ENCODE measurements at regions not wholly inside any gene's neighbourhood (a gene's known extent, or its start where the extent isn't known, plus 50 kb on each side); places are given as distances from the start of the nearest gene placed in this dataset.

DNA sequence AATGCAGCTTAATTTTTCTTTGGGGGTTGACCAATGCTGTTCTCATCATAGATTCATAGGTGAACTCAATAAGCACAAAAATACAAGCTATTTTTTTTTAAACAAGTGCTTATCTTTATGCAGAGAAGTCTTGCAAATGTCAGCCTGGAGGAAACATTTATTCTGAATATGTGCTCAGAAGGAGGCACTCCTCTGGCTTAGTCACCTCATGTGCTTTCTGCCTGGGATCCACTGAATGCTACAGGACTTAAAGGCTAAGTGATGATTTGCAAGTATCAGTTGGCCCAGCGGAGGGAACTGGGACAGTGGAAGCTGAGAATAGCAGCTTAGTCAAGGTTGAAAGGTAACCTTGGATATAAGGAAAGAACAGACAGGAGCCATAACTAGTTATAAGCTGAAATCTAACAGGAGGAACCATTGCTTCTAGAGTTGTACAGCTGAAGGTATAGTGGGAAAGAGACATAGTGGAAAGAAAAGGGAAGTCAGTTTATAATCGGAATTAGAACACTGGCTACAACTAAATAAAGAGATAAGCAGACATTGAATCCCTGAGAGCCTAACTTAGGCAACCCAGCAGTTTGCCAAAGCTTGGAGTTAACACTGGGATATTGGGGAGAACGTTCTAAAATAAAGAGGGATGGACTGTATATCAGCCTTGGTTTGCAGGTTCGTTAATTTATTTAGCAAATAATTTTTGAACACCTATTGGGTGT is 488.7 kb downstream of the SUCLG1 start (continued):
- TF ChIP-seq ZSCAN20 (CRISPR knock-in tag; IDR thresholded peaks at IDR 0.05) (no peak), JUN (IDR thresholded peaks at IDR 0.05) (no peak), CBX2 (IDR thresholded peaks at IDR 0.05; ENCODE audit: borderline replicate concordance, low read depth) (no peak)
- TF ChIP-seq, protein P1, sequence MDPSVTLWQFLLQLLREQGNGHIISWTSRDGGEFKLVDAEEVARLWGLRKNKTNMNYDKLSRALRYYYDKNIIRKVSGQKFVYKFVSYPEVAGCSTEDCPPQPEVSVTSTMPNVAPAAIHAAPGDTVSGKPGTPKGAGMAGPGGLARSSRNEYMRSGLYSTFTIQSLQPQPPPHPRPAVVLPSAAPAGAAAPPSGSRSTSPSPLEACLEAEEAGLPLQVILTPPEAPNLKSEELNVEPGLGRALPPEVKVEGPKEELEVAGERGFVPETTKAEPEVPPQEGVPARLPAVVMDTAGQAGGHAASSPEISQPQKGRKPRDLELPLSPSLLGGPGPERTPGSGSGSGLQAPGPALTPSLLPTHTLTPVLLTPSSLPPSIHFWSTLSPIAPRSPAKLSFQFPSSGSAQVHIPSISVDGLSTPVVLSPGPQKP (IDR thresholded peaks at IDR 0.05; ENCODE audit: low read depth, low read length), result no peak

DNA sequence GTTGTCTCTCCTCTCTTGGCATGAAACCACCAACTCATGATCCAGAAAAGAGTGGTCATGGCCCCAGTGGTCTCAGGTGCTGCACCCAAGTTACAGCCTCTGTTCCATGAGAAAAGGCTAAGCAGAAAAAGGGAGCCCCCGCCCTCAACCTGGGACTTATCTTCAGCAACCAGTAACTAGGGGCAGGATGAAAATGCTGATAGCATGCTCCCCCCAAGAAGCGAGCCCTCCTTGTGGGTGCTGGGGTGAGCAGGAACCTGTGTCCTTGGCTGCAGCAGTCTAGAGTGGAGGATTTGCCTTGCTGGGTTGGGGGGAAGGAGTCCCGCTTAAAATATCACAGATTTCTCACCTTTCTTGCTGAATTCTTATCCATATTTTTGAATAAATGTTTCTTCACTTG is 490.0 kb downstream of the SUCLG1 start:
- 5% methylated on average over 3 of the region's 3 CpGs for WGBS (ENCODE audit: missing lambda C conversion rate)

More for the DNA sequence above, 490.0 kb downstream of the SUCLG1 start:
- Histone ChIP-seq H3K9me3 (peaks cover 4% of the 10 kb centered on the region; the same call in 1 of the 3 replicates), H3K4me3 (no peak overlapping the region), H3K27ac (no peak overlapping the region), H3K4me1 (no peaks in the 10 kb centered on the region), H3K4me2 (no peak overlapping the region)
- TF ChIP-seq SREBF2 (IDR thresholded peaks at IDR 0.05) (no peak), MAFK (IDR thresholded peaks at IDR 0.05; ENCODE audit: partially characterized antibody) (no peak), ZNF302 (CRISPR knock-in tag; IDR thresholded peaks at IDR 0.05) (no peak), KDM5A (IDR thresholded peaks at IDR 0.05) (no peak), NR3C1 (IDR thresholded peaks at IDR 0.05) (no peak), CEBPB (IDR thresholded peaks at IDR 0.05) (no peak), NPAS2 (CRISPR knock-in tag; IDR thresholded peaks at IDR 0.05; ENCODE audit: borderline replicate concordance) (no peak), ZC3H11A (IDR thresholded peaks at IDR 0.05) (no peak), FOSL2 (IDR thresholded peaks at IDR 0.05) (no peak), FOSL2 (CRISPR knock-in tag; IDR thresholded peaks at IDR 0.05) (no peak), POLR2A (IDR thresholded peaks at IDR 0.05; ENCODE audit: low read length) (no peak), MYC (IDR thresholded peaks at IDR 0.05; ENCODE audit: borderline replicate concordance, low read length) (no peak)
- TF ChIP-seq, protein P2, sequence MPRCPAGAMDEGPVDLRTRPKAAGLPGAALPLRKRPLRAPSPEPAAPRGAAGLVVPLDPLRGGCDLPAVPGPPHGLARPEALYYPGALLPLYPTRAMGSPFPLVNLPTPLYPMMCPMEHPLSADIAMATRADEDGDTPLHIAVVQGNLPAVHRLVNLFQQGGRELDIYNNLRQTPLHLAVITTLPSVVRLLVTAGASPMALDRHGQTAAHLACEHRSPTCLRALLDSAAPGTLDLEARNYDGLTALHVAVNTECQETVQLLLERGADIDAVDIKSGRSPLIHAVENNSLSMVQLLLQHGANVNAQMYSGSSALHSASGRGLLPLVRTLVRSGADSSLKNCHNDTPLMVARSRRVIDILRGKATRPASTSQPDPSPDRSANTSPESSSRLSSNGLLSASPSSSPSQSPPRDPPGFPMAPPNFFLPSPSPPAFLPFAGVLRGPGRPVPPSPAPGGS (IDR thresholded peaks at IDR 0.05), result no peak
- TF ChIP-seq, protein P3, sequence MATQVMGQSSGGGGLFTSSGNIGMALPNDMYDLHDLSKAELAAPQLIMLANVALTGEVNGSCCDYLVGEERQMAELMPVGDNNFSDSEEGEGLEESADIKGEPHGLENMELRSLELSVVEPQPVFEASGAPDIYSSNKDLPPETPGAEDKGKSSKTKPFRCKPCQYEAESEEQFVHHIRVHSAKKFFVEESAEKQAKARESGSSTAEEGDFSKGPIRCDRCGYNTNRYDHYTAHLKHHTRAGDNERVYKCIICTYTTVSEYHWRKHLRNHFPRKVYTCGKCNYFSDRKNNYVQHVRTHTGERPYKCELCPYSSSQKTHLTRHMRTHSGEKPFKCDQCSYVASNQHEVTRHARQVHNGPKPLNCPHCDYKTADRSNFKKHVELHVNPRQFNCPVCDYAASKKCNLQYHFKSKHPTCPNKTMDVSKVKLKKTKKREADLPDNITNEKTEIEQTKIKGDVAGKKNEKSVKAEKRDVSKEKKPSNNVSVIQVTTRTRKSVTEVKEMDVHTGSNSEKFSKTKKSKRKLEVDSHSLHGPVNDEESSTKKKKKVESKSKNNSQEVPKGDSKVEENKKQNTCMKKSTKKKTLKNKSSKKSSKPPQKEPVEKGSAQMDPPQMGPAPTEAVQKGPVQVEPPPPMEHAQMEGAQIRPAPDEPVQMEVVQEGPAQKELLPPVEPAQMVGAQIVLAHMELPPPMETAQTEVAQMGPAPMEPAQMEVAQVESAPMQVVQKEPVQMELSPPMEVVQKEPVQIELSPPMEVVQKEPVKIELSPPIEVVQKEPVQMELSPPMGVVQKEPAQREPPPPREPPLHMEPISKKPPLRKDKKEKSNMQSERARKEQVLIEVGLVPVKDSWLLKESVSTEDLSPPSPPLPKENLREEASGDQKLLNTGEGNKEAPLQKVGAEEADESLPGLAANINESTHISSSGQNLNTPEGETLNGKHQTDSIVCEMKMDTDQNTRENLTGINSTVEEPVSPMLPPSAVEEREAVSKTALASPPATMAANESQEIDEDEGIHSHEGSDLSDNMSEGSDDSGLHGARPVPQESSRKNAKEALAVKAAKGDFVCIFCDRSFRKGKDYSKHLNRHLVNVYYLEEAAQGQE (IDR thresholded peaks at IDR 0.05), result no peak
- TF ChIP-seq, protein P4, sequence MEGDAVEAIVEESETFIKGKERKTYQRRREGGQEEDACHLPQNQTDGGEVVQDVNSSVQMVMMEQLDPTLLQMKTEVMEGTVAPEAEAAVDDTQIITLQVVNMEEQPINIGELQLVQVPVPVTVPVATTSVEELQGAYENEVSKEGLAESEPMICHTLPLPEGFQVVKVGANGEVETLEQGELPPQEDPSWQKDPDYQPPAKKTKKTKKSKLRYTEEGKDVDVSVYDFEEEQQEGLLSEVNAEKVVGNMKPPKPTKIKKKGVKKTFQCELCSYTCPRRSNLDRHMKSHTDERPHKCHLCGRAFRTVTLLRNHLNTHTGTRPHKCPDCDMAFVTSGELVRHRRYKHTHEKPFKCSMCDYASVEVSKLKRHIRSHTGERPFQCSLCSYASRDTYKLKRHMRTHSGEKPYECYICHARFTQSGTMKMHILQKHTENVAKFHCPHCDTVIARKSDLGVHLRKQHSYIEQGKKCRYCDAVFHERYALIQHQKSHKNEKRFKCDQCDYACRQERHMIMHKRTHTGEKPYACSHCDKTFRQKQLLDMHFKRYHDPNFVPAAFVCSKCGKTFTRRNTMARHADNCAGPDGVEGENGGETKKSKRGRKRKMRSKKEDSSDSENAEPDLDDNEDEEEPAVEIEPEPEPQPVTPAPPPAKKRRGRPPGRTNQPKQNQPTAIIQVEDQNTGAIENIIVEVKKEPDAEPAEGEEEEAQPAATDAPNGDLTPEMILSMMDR (IDR thresholded peaks at IDR 0.05), result no peak
- no peak for DNase-seq (ENCODE audit: low read depth in 1 of 2, low spot score in 1 of 2)
- ChIA-PET CTCF (interaction anchor here (1.3 kb wide), 1 partner anchor 346 kb away, joined by 3 read pairs; no protein-coding TSS in a partner anchor), POLR2A (no interaction called here)
- FAIRE-seq, result no peak
- ATAC-seq, result no peak
